GM21717 (cell line): ENCODE measurements at regions not wholly inside any gene's neighbourhood (a gene's known extent, or its start where the extent isn't known, plus 50 kb on each side); places are given as distances from the start of the nearest gene placed in this dataset.

ENCODE experiments used
- ATAC-seq: cut with Tn5 transposase; IDR thresholded peaks from one replicate; pipeline ENCODE4 v1.9.1; 2021; ENCODE audit warnings: mild to moderate bottlenecking, moderate library complexity; ENCODE audit not compliant: unreplicated experiment

DNA sequence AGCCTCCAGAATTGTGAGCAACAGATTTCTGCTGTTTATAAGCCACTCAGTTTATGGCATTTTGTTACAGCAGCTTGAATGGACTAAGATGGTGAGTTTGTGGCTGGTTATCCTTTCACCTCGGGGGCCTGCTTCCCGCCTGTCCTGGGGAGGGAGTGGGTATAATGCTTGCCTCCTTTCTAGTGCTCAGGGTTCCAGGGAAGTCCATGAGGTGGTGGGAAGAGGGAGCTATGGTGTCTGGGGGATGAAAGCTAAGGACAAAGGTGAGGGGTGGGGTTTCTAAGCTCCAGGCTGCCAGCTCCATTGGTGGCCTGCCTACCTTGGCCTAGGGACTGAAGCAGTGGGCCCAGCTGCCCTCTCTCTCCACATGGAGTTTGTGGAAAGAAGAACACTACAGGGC lies 50.2 kb upstream of the SDK2 start:
- no peak for ATAC-seq

DNA sequence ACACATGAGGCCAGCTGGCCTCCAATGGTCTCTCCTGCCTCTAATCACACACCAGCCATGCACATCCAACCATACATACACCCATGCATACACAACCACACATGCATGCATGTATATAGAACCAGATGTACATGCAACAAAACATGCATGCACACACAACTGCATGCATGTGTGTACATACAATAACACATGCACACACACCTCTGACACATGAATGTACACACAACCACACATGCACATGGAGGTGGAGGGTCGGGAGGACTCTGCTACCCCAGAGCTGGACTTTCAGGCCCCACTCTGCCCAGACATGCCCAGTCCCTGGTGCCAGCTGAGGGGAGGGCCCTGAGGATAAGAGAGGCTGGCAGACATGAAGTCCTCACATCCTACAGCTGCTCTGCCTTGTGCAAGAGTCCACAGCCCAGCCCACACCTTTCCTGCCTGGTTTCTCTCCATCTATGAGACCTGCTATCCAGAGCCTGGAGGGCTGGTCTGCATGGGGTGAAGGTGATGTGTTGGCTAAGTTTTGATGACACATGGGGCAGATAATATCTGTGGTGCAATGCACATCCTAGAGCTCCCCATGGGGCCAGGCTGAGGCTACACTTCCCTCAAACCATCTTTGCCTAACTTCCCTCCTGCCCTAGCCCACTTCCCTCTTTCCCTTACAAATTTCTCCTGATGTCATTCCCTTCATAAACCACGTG lies 50.9 kb upstream of the SDK2 start:
- ATAC-seq, result no peak

DNA sequence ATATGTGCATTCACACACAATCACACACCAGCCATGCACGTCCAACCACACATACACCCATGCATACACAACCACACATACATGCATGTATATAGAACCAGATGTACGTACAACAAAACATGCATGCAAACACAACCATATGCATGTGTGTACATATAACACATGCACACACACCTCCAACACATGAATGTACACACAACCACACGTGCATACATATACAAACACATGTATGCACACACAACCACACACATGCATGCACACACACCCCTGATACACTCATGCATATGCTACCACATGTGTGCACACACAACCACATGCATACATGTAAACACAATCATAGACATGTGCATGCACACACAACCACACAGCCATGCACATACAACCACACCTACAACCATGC lies 52.0 kb upstream of the SDK2 start:
- ATAC-seq, result no peak

DNA sequence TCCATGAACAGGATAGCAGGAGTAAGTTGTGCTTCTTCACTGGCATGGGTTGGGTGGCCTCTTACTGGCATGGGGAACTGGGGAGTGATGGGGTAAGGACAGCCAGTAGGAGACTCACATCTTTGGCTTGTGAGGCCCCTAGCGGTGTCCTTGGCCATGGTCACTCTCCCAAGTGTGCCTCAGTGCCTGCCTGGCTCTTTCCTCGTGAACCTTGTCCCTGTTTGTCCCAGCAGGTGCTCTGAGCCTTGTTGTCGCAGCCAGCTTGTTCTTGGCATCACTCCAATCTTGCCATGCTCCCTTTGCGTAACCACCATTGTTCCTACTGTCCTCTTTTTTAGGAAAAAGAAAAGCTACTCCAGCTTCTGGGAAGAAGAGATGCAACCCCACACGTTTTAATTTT lies 53.6 kb upstream of the SDK2 start:
- ATAC-seq, result no peak

DNA sequence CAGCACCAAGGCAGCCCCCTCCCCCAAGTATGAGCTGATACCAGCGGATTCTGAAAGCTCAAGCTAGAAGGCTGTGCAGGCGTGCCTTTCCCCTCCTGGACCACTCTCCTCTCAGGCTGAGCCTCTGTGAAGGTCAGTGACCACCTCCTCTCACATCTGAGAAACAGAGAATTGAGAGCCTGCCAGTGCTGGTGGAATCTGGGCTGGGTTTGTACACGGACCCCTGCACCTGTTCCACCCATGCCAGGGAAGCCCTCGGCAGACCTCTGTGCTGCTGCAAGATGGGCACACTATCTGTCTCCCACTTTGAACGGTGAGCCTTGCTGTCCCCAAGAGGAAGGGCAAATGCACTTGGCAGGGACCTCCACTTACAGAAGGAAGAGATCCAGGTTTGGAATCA lies 54.7 kb upstream of the SDK2 start:
- ATAC-seq, result no peak

DNA sequence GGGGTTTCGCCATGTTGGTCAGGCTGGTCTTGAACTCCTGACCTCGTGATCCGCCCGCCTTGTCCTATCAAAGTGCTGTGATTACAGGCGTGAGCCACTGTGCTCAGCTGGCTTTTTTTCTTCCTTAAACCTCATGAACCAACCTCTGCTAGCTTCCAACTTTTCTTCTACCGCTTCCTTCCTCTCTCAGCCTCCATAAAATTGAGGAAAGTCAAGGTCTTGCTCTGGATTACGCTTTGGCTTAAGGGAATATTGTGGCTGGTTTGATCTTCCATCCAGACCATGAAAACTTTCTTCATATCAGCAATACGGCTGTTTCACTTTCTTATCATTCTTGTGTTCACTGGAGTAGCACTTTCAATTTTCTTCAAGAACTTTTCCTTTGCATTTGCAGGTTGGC lies 57.5 kb upstream of the SDK2 start:
- ATAC-seq, result no peak

DNA sequence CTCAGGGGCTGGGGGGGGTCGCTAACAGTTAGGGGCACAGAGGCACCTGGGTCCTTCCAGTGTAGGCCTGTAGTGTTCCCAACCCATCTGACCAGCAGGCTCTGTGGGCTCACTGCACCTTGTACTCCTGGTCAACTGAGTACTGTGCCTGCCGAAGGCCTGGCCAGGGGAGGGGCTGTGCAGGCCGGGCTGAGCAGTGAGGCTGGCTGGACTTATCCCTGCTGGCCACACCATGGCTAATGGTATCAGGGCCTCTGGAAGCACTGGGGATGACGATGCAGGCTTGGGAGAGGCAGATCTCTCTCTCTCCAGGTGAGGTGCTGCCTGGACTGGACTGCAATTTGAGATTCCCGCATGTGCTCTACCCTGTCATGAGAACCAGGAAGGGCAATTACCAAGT lies 58.9 kb upstream of the SDK2 start:
- ATAC-seq, result no peak

DNA sequence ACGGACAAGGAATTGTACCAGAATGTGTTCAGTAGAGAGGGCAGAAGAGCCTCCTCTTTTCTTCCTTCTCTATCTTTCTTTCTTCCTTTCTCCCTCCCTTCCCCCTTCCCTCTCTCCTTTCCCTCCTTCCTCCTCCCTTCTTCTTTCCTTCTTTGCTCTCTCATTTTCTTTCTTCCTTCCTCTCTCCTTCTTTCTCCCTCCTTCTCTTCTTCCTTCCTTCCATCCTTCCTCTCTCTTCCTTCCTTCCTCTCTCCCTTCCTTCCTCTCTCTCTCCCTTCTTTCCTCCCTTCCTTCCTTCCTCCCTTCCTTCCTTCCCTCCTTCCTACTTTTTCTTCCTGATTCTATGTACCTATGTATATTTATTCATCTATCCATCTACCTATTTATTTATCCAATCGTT lies 59.7 kb upstream of the SDK2 start:
- ATAC-seq, result no peak

DNA sequence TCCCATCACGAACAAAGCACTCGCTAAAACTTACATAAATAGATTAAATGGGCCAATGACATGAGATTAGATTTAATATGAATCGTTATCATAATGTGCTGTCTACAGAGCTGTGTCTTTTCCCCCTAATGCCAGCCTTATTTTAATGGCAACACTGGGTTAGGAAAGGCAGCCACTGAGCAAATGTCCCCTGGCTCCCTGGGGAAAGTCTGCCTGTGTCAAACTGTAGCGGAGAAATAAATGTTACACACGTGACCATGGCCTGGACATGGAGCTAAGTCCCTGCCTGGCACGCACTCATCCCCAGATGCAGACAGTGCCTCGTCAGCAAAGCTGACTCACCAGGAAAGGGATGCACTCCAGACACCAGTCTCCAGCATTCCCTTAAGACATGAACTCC lies 61.3 kb upstream of the SDK2 start:
- ATAC-seq, result no peak

DNA sequence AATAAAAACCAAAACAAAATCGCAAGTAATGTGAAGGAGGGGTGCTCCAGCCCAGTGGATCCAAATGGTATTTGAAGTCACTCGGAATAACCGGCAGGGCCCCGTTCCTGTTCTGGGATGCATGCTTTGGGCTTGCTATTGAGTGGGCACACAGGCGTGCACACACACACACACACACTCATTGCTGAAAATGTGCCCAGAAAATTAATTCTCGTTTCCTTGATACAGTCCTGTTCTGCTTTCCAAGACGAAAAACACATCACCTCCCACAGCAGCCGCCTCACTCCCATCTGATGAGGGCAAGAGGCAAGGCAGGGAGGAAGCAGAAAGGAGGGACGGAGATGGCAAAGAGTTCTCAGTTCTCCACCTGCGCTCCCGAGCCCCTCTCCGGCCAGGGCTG lies 62.2 kb upstream of the SDK2 start:
- ATAC-seq, result no peak

DNA sequence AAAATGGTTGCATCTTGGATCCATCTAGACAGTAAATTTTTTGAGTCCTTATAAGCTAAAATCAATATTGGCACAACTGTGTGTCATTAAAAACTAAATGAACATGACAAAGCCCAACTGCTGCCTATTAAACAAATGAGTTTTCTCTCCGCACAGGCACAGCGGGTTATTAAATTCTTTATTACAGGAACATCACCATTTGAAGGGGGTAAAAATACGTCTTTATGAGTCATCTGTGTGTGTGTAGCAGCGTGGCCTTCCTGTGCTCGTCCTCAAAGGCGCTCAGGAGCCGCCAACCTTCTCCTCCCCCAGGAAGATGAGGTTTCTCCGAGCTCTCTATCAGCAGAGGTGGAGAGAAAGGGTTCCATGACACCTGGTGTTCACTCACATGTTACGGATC lies 62.6 kb upstream of the SDK2 start:
- ATAC-seq, result no peak

DNA sequence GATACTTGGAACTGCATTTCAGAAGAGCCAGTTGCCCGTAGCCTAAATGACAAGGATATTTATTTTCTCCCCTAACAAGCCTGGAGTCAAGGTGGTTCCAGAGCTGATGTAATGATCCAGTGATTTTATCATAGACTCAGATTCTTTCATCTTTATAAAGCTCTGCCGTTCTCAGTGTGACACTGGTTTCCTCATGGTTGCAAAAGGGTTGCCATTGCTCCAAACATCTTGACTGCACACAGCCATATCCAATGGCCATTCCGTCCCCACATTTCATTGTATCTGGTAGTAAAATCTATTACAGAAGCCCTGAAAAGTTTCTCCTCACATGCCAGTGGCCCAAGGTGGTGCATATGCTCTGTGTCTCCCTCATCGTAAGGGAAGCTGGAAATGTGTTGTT lies 63.1 kb upstream of the SDK2 start:
- no peak for ATAC-seq

DNA sequence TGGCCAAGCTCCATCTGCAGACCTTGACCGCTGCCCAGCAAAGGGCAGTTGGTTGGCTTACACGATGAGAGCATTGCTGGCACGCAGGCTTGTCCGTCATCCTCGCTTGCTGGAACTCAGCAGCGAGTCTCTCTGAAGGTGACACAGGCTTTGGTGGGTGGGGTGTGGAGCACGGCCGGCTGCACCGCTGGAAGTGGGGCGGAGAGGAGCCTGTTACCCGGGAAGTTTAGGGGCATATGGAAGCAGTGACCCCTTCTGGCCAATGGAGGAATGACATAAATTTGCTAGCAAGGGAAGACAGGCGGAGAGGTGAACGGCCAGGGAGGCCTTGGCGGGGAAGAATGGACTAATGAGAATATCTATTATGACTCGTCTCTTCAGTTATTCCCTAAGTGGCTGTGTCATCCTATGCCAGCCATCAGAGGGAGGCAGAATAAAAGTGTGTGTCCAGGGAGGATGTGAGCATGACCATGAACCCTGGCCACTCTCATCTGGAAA lies 65.9 kb upstream of the SDK2 start:
- no peak for ATAC-seq

DNA sequence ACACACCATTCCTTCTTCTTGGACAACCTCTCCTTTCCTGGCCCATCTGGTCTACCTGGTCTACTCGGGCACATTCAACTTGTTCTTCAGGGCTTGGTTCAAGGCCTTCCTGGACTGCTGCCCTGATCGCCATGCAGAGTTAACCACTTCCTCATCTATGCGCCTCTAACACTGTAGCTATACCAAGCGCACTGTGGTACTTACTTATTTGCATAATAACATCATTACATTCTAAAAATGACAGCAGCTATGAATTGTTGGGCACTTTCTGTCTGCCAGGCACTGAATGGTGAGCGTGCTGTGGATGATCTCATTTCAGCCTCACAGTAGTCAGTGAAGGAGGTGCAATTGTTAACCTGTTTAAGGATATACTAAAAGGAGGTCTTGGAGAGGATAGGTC lies 66.9 kb upstream of the SDK2 start:
- ATAC-seq, result no peak

DNA sequence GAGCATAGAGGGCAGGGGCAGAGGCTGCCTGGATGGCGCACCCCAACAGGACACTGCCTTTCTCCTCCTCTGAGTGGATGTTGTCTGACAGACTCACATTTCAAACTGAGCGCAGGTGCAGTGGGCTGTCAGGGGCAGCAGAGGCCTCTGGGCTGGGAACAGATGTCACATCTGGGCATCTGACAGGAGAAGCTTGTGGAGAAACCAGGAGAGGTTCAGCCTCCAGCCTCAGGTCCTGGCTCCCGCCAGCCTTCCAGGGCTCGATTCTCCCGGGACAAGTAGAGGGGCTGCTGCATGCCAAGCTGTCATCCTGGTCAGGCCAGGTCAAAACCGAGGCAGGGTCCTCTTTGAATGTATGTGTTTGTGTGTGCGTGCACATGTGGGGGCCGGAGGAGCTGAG lies 67.7 kb upstream of the SDK2 start:
- ATAC-seq, result no peak

DNA sequence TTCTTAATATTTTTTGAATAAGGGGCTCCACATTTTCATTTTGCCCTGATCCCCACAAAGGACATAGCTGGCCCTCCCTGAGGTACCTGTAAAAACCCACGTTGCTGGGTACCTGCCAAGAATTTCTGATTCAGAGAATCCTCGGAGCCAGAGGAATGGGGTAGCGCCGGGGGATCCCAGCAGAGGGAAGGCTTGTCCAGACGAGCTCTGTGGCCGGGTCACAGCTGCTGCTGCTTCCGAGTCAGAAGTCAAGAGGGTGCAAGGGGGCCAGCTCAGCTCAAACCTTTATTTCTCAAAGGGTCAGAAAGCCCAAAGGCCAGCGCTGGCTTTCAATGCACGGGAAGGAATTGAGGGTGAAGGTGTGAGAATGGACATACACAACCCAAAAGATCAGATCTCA lies 68.9 kb upstream of the SDK2 start:
- ATAC-seq, result no peak

DNA sequence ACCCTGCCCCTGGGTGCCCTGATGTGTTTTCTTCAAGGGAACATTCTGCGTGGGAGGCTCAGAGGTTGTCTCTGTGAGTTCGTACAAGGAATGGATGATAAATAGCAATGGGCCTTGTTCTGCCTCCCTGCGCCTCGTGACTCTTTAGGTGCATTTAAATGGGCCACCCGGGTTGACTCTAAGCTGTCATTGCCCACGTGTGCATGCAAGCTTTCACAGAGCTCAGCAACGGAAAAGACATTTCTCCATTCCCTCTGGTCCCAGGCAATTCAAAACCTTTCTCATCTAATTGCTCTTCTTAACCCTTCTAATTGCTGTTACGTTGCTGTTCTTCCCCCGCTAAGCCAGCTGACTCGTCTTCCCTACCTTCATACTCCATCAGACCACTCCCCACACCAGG lies 71.5 kb upstream of the SDK2 start:
- ATAC-seq, result no peak

DNA sequence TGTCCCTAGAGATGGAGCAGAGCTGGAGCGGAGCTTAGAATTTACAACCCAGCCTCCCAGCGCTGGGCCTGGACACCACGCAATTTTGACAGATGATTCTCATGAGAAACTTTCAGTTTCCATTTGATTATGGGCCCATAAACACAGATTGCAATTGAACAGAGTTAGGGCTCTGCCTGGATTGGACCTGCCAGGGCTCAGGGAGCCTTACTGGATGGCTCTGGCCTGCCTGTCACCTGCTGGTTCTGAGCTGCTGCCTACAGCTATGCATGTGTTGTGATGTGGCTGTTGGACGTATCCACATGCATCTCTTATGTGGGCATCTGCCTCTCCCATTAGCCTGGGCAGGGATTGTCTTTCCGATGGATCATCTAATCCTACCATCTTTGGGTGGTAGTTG lies 73.4 kb upstream of the SDK2 start:
- ATAC-seq, result no peak

DNA sequence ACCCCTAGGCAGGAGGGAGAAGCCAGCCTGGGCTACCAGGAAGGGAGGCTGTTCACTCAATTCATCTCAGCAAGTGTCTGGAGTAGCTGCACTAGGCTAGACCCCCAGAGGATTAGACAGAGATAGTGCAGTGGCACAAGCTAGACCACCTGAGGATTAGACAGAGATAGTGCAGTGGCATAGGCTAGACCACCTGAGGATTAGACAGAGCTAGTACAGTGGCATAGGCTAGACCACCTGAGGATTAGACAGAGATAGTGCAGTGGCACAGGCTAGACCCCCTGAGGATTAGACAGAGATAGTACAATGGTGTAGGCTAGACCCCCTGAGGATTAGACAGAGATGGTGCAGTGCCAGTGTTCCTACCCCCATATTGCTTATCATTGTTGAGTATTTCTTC lies 74.1 kb upstream of the SDK2 start:
- ATAC-seq, result no peak

DNA sequence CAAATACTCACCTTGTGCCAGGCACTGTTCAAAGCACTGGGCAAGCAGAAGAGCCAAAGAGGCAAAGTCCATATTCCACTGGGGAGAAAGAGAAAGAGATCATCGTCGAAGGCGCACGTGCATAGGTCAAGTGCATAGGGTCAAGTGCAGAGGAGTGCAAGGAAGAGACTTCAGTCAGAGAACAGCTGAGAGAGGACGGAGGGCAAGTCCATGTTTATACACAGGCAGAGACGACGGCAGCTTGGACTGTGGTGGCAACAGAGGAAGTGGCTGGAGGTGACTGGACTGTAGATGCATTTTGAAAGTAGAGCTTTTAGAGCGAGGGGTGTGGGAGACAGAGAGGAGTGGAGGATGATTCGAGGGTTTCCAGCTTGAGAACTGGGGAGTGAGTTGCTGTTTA lies 74.7 kb upstream of the SDK2 start:
- ATAC-seq, result no peak

DNA sequence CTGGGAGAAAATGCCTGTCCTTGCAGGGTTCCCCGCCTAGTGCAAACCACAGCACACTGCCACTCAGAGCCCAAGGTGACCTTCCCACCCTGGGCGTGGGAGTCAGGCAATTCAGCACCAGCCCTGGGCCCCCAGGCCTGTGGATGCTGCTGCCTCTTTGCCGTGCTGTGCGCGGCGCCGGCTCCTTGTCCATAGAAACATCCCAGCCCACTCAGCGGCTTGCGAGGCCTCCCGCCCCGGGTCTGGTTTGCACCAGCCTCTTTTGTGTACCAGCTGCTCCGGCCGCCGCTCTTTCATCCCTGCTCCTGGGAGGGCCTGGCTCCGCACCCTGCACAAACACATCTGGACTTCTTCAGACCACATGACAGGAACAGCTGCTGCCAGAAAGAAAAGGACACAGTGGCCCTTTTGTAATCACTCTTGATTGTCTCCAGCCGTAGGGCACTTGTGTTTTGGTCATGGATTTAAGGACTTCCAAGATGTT lies 75.4 kb upstream of the SDK2 start:
- ATAC-seq, result no peak

DNA sequence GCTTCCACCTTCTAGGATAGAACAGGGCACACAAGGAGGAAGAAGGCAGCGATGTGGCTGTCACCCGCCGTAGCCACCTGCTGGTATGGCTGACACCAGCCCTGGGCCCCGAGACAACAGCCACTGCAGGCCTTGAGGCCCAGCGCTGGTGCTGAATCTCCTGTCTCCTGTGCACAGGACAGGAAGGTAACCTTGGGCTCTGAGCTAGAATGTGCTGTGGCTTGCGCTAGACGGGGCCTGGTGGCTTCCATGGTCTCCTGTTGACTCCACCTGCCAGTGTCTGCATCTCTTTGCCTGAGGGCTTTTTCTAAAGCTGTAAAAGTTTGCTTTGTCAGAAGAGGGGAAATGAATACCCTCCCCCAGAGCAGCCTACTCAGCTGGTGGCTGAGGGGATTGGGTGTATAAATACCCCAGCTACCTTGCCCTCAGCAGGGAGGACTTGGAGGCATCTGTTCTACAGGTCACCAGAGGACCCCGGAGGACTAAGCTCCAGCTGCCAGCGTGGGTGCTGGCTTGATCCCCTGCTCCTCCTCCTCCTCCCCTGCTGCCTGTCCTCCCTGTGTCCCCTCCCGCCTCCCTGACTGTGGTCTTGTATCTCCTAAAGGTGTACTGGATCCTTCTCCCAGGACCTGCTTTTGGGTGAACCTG lies 76.1 kb upstream of the SDK2 start:
- ATAC-seq, result no peak

DNA sequence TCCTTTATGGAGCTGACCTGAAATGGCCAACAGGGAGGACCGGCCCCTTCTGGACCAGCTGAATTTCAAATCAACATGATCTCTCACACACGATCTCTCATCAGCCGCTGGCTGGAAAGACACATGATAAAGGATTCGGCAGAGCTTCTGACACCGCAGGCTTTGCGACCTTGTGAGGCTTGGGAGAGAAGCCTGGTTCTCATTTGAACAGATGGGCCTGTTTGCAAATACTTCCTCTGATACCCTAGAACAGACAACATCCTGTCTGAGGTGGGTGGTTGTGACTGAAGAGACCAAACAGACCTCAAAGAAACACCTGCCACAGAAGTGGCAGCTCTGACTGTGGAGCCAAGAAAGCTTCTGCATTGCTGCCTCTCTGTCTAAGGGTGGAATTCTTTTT lies 77.9 kb upstream of the SDK2 start:
- no peak for ATAC-seq
